ENCODE measurements at regions not wholly inside any gene's neighbourhood (a gene's known extent, or its start where the extent isn't known, plus 50 kb on each side); places are given as distances from the start of the nearest gene placed in this dataset.

DNA sequence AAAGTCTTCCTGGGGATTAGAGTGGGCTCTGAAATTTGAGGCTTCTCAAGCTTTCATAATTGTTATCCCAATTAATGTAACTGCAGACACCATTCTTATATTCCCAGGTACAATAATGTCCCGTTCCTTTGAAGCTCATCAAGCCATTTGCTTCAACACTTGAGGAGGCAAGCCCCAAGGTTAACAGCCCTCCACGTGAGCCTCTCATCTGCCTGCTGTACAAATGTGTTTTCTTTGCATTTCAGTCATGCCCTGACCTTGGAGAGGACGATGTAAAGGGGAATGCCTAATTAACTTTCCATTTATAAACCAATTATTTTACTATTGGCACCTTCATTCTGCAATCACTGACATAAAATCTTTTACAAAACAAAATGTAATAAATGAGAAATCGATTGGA lies 106.3 kb downstream of the SETD4 start:
- H3K4me3 ChIP-seq = no peak overlapping the region
- TF ChIP-seq CTCF (IDR thresholded peaks at IDR 0.05) (no peak), POLR2A (IDR thresholded peaks at IDR 0.05) (no peak)
- 50 to 56% (median 52%) methylated on average over 4 of the region's 4 CpGs for whole genome bisulfite sequencing, 4 donors
- no peaks in the 10 kb centered on the region for H3K4me1 ChIP-seq (replicated peaks in 1 of 2)
- H3K9me3 ChIP-seq (replicated peaks in 1 of 3) = no peaks in the 10 kb centered on the region
- H3K36me3 ChIP-seq (replicated peaks in 1 of 2) = no peaks in the 10 kb centered on the region
- H3K27me3 ChIP-seq = no peaks in the 10 kb centered on the region
- no peak for DNase-seq
- no peak overlapping the region for H3K27ac ChIP-seq
- intact Hi-C loops (cut with DNase I) = no loop called here

- no peak overlapping the region for H3K4me3 ChIP-seq
- WGBS, 4 donors = 44 to 61% (median 55%) methylated on average over 2 of the region's 2 CpGs
- no peaks in the 10 kb centered on the region for H3K27me3 ChIP-seq
- no peak for DNase-seq
- intact Hi-C loops (cut with DNase I) = no loop called here
- H3K36me3 ChIP-seq (replicated peaks in 1 of 2) = no peaks in the 10 kb centered on the region
- no peaks in the 10 kb centered on the region for H3K9me3 ChIP-seq (replicated peaks in 1 of 3)
- TF ChIP-seq CTCF (IDR thresholded peaks at IDR 0.05) (no peak), POLR2A (IDR thresholded peaks at IDR 0.05) (no peak)
- H3K27ac ChIP-seq = no peak overlapping the region
- H3K4me1 ChIP-seq (replicated peaks in 1 of 2) = no peaks in the 10 kb centered on the region
Measured at GRCh38 chr21:35953597-35953996, 106.7 kb downstream of the SETD4 start.

GRCh38 chr21:35952651-35953340 lies 107.5 kb downstream of the SETD4 start:
- Histone ChIP-seq H3K27ac (no peak overlapping the region), H3K9me3 (replicated peaks in 1 of 3) (no peaks in the 10 kb centered on the region), H3K27me3 (no peaks in the 10 kb centered on the region), H3K4me1 (replicated peaks in 1 of 2) (no peaks in the 10 kb centered on the region), H3K36me3 (replicated peaks in 1 of 2) (no peaks in the 10 kb centered on the region), H3K4me3 (no peak overlapping the region)
- TF ChIP-seq POLR2A (IDR thresholded peaks at IDR 0.05) (no peak), CTCF (IDR thresholded peaks at IDR 0.05) (no peak)
- 65 to 81% (median 72%) methylated on average over 2 of the region's 2 CpGs for WGBS, 4 donors
- DNase-seq = no peak
- intact Hi-C loops (cut with DNase I) = no loop called here

DNA sequence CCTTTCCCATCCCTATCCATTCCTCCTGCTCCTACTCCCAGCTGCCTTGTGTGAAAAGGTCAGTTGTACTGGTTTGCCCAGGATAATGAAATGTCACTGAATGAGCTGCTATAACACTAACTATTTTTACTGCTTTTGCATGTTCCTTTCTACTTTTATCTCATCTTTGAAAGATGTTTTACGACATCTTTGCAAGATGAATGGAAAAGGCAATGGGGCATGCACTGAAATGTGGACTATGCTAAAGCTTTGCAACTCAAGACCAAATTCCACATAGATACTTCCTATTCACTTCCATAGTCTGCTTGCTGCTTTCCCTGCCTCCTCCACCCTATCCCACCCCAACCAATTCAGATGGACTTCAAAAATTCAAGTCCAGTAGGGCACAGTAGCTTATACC lies 111.3 kb downstream of the SETD4 start:
- Histone ChIP-seq H3K4me3 (no peak overlapping the region), H3K27me3 (no peaks in the 10 kb centered on the region), H3K4me1 (replicated peaks in 1 of 2) (no peaks in the 10 kb centered on the region), H3K27ac (no peak overlapping the region), H3K9me3 (replicated peaks in 1 of 3) (no peaks in the 10 kb centered on the region), H3K36me3 (replicated peaks in 1 of 2) (no peaks in the 10 kb centered on the region)
- WGBS, 4 donors = 74 to 92% (median 87%) methylated on average over 1 of the region's 1 CpG
- intact Hi-C loops (cut with DNase I) = no loop called here
- DNase-seq = no peak
- no peak for TF ChIP-seq CTCF (IDR thresholded peaks at IDR 0.05)
- TF ChIP-seq POLR2A (IDR thresholded peaks at IDR 0.05) = no peak

Data from adrenal gland (tissue), 9 donors.